ENCODE measurements at regions not wholly inside any gene's neighbourhood (a gene's known extent, or its start where the extent isn't known, plus 50 kb on each side); places are given as distances from the start of the nearest gene placed in this dataset.

- no peak for TF ChIP-seq EZH2phosphoT487 (IDR thresholded peaks at IDR 0.05; ENCODE audit: low read depth, severe bottlenecking, unreplicated experiment)
- no peak for TF ChIP-seq CTCF (IDR thresholded peaks at IDR 0.05; ENCODE audit: poor library complexity)
- Histone ChIP-seq H3K4me3 (no peak overlapping the region), H2AFZ (no peak overlapping the region), H4K20me1 (ENCODE audit: insufficient read depth, poor library complexity, severe bottlenecking) (no peaks in the 10 kb centered on the region), H3K27ac (no peak overlapping the region), H3K9me3 (ENCODE audit: low read depth) (no peaks in the 10 kb centered on the region), H3K9me2 (replicated peaks; ENCODE audit: insufficient read depth) (no peaks in the 10 kb centered on the region), H3K79me2 (no peaks in the 10 kb centered on the region), H3K36me3 (replicated peaks; ENCODE audit: insufficient read depth, low read depth) (no peaks in the 10 kb centered on the region), H3K27me3 (no peaks in the 10 kb centered on the region), H3K4me2 (no peak overlapping the region), H3K4me1 (ENCODE audit: insufficient read depth) (peaks cover 9% of the 10 kb centered on the region)
- WGBS (ENCODE audit: low lambda C conversion rate, missing lambda C conversion rate): 86% methylated on average over 1 of the region's 1 CpG
- no peak for DNase-seq (ENCODE audit: low spot score)
These were observed 119.2 kb upstream of the STK17B start for GRCh38 chr2:196290569-196290968.

- no peak overlapping the region for H3K4me2 ChIP-seq
These were observed 120.0 kb upstream of the STK17B start for GRCh38 chr2:196291426-196291825.

GRCh38 chr2:196291873-196292800, 120.8 kb upstream of the STK17B start:
- Histone ChIP-seq H3K9me3 (ENCODE audit: low read depth) (no peaks in the 10 kb centered on the region), H3K27ac (no peak overlapping the region), H3K79me2 (no peaks in the 10 kb centered on the region)

More at GRCh38 chr2:196291426-196291825, 120.0 kb upstream of the STK17B start:
- H3K9me2 ChIP-seq (replicated peaks; ENCODE audit: insufficient read depth): no peaks in the 10 kb centered on the region
- no peak overlapping the region for H2AFZ ChIP-seq
- H3K4me3 ChIP-seq: no peak overlapping the region
- TF ChIP-seq EZH2phosphoT487 (IDR thresholded peaks at IDR 0.05; ENCODE audit: low read depth, severe bottlenecking, unreplicated experiment) (no peak), CTCF (IDR thresholded peaks at IDR 0.05; ENCODE audit: poor library complexity) (no peak)
- H3K79me2 ChIP-seq: no peaks in the 10 kb centered on the region
- H3K9me3 ChIP-seq (ENCODE audit: low read depth): no peaks in the 10 kb centered on the region
- H3K4me1 ChIP-seq (ENCODE audit: insufficient read depth): peaks cover 7% of the 10 kb centered on the region
- DNase-seq (ENCODE audit: low spot score): no peak
- H4K20me1 ChIP-seq (ENCODE audit: insufficient read depth, poor library complexity, severe bottlenecking): no peaks in the 10 kb centered on the region
- H3K36me3 ChIP-seq (replicated peaks; ENCODE audit: insufficient read depth, low read depth): no peaks in the 10 kb centered on the region
- no peaks in the 10 kb centered on the region for H3K27me3 ChIP-seq
- 80% methylated on average over 2 of the region's 2 CpGs for WGBS (ENCODE audit: low lambda C conversion rate, missing lambda C conversion rate)
- no peak overlapping the region for H3K27ac ChIP-seq

More at GRCh38 chr2:196291873-196292800, 120.8 kb upstream of the STK17B start:
- H4K20me1 ChIP-seq (ENCODE audit: insufficient read depth, poor library complexity, severe bottlenecking): no peaks in the 10 kb centered on the region
- DNase-seq (ENCODE audit: low spot score): no peak
- no peak overlapping the region for H3K4me2 ChIP-seq
- WGBS (ENCODE audit: low lambda C conversion rate, missing lambda C conversion rate): 84% methylated on average over 16 of the region's 16 CpGs
- no peak overlapping the region for H2AFZ ChIP-seq
- H3K4me3 ChIP-seq: no peak overlapping the region
- no peaks in the 10 kb centered on the region for H3K27me3 ChIP-seq
- H3K36me3 ChIP-seq (replicated peaks; ENCODE audit: insufficient read depth, low read depth): no peaks in the 10 kb centered on the region
- no peak for TF ChIP-seq EZH2phosphoT487 (IDR thresholded peaks at IDR 0.05; ENCODE audit: low read depth, severe bottlenecking, unreplicated experiment)
- TF ChIP-seq CTCF (IDR thresholded peaks at IDR 0.05; ENCODE audit: poor library complexity): no peak
- TF ChIP-seq EZH2 (IDR thresholded peaks at IDR 0.05; ENCODE audit: borderline replicate concordance): no peak
- H3K9me2 ChIP-seq (replicated peaks; ENCODE audit: insufficient read depth): no peaks in the 10 kb centered on the region
- peaks cover 7% of the 10 kb centered on the region for H3K4me1 ChIP-seq (ENCODE audit: insufficient read depth)

Measured in hepatocyte (in vitro differentiated cells).